CD4-positive, alpha-beta T cell (primary cell): ENCODE measurements at regions not wholly inside any gene's neighbourhood (a gene's known extent, or its start where the extent isn't known, plus 50 kb on each side); places are given as distances from the start of the nearest gene placed in this dataset.

ENCODE experiments used
- ATAC-seq: fragments of 200-7000 bp; cut with Tn5 transposase; one replicate; pipeline ENCODE4 v1.10.0; 2022; ENCODE audit warnings: mild to moderate bottlenecking; ENCODE audit not compliant: poor library complexity
- CTCF ChIA-PET: fragments of 350-600 bp; sonication (Branson Sonifier 250); formaldehyde crosslinking; loops from one replicate; lab custom pipeline; 2021; ENCODE audit warnings: antibody characterized with exemption, inconsistent platforms; lab: Charles Lee
- POLR2A ChIA-PET: fragments of 350-600 bp; sonication (Branson Sonifier 250); formaldehyde crosslinking; loops from one replicate; lab custom pipeline; 2021; ENCODE audit warnings: antibody characterized with exemption, inconsistent platforms; lab: Charles Lee
- DNase-seq, 14 experiments: peaks; one replicate each; pipeline ENCODE4 v3.0.0-alpha.2; 2013 to 2020; ENCODE audit warnings: mixed read lengths in 2 of 14
- H3K27ac ChIP-seq, 2 donors: one replicate each; pipeline versions ENCODE4 v1.5.1 to v1.7.0; 2013; ENCODE audit warnings: low read length in 2 of 2, low read depth in 1 of 2, mild to moderate bottlenecking in 1 of 2
- H3K27me3 ChIP-seq, 2 experiments: 1 replicate in 1 of 2; 2 replicates in 1 of 2; pipeline versions ENCODE4 v1.6.1 to v1.7.0; 2013; ENCODE audit warnings: low read length in 2 of 2, control low read depth in 1 of 2, mild to moderate bottlenecking in 1 of 2, moderate library complexity in 1 of 2; ENCODE audit not compliant: insufficient read depth in 2 of 2, control insufficient read depth in 1 of 2
- H3K36me3 ChIP-seq: one replicate; pipeline ENCODE4 v1.6.1; 2013; ENCODE audit warnings: low read length, control low read depth; ENCODE audit not compliant: insufficient read depth
- H3K4me1 ChIP-seq: one replicate; pipeline ENCODE4 v1.6.1; 2013; ENCODE audit warnings: low read length, control low read depth; ENCODE audit not compliant: insufficient read depth
- H3K4me3 ChIP-seq: one replicate; pipeline ENCODE4 v1.5.1; 2013; ENCODE audit warnings: mild to moderate bottlenecking, low read length, moderate library complexity
- H3K9me3 ChIP-seq, 2 experiments: 1 replicate in 1 of 2; 2 replicates in 1 of 2; pipeline versions ENCODE4 v1.6.1 to v1.7.0; 2013; ENCODE audit warnings: low read length in 2 of 2, mild to moderate bottlenecking in 2 of 2, control low read depth in 1 of 2, moderate library complexity in 1 of 2; ENCODE audit not compliant: control insufficient read depth in 1 of 2, insufficient read depth in 1 of 2
- H3K27ac Mint-ChIP-seq: one replicate; pipeline ENCODE4 v1.8.0; 2020; ENCODE audit warnings: mixed read lengths
- H3K27me3 Mint-ChIP-seq: one replicate; pipeline ENCODE4 v1.8.0; 2021; ENCODE audit warnings: mixed read lengths
- H3K36me3 Mint-ChIP-seq: one replicate; pipeline ENCODE4 v1.8.0; 2021; ENCODE audit warnings: low read depth, mixed read lengths
- H3K4me1 Mint-ChIP-seq: one replicate; pipeline ENCODE4 v1.8.0; 2021; ENCODE audit warnings: low read depth, mixed read lengths
- H3K4me3 Mint-ChIP-seq: one replicate; pipeline ENCODE4 v1.8.0; 2020; ENCODE audit warnings: mild to moderate bottlenecking, mixed read lengths
- H3K9me3 Mint-ChIP-seq: one replicate; pipeline ENCODE4 v1.8.0; 2020; ENCODE audit warnings: mixed read lengths
- CTCF ChIP-seq: fragments of 200-600 bp; IDR thresholded peaks from one replicate; pipeline ENCODE4 v1.8.0; 2022; ENCODE audit warnings: antibody characterized with exemption, mild to moderate bottlenecking
- intact Hi-C, 2 experiments: fragments of 100-400 bp; cut with DNase I in 1 of 2; cut with micrococcal nuclease in 1 of 2; formaldehyde crosslinking; loops; one replicate each; pipeline versions ENCODE4 v1.15.1 to v1.9.0; 2023 to 2025; cut with DNase I, micrococcal nuclease

- Mint-ChIP-seq H3K27ac (no peak overlapping the region), H3K4me1 (peaks cover 11% of the 10 kb centered on the region), H3K36me3 (no peaks in the 10 kb centered on the region), H3K27me3 (peaks cover 4% of the 10 kb centered on the region), H3K9me3 (no peaks in the 10 kb centered on the region), H3K4me3 (no peak overlapping the region)
- H3K4me3 ChIP-seq, result no peak overlapping the region
- no peak for TF ChIP-seq CTCF
- H3K27ac ChIP-seq, result no peak overlapping the region
- ATAC-seq (no peak), DNase-seq (no peak)
- peaks cover 8% of the 10 kb centered on the region for H3K4me1 ChIP-seq
- POLR2A ChIA-PET, result no interaction called here
- intact Hi-C loops, result loop anchor here (10.0 kb wide), 2 partner anchors 583 to 603 kb away; no protein-coding TSS in a partner anchor
- no peaks in the 10 kb centered on the region for H3K9me3 ChIP-seq
- H3K36me3 ChIP-seq, result no peaks in the 10 kb centered on the region
- CTCF ChIA-PET, result no interaction called here
- H3K27me3 ChIP-seq, result no peaks in the 10 kb centered on the region
Observed at GRCh38 chr6:166771701-166772100, 144.7 kb upstream of the RPS6KA2 start.

- POLR2A ChIA-PET, result interaction anchor here (1.1 kb wide), 1 partner anchor 10 kb away, joined by 3 read pairs; no protein-coding TSS in a partner anchor
- intact Hi-C loops, result loop anchor here (10.0 kb wide), 2 partner anchors 584 to 604 kb away; no protein-coding TSS in a partner anchor
Observed at GRCh38 chr6:166770216-166771116, 143.4 kb upstream of the RPS6KA2 start.

GRCh38 chr6:166769648-166770047 lies 142.6 kb upstream of the RPS6KA2 start:
- no peak for DNase-seq
- Mint-ChIP-seq H3K27ac (no peak overlapping the region), H3K36me3 (no peaks in the 10 kb centered on the region), H3K4me1 (peaks cover 11% of the 10 kb centered on the region), H3K4me3 (no peak overlapping the region), H3K9me3 (no peaks in the 10 kb centered on the region), H3K27me3 (no peaks in the 10 kb centered on the region)
- Histone ChIP-seq H3K9me3 (no peaks in the 10 kb centered on the region), H3K27me3 (no peaks in the 10 kb centered on the region), H3K36me3 (no peaks in the 10 kb centered on the region), H3K4me1 (no peaks in the 10 kb centered on the region), H3K27ac (no peak overlapping the region), H3K4me3 (no peak overlapping the region)
- POLR2A ChIA-PET, result interaction anchor here (1.1 kb wide), 1 partner anchor 9 kb away, joined by 3 read pairs; no protein-coding TSS in a partner anchor
- TF ChIP-seq CTCF, result no peak
- no peak for ATAC-seq
- CTCF ChIA-PET, result no interaction called here
- intact Hi-C loops, result loop anchor here (10.0 kb wide), 2 partner anchors 585 to 605 kb away; no protein-coding TSS in a partner anchor

More at GRCh38 chr6:166770216-166771116, 143.4 kb upstream of the RPS6KA2 start:
- Histone ChIP-seq H3K36me3 (no peaks in the 10 kb centered on the region), H3K4me3 (no peak overlapping the region), H3K27me3 (no peaks in the 10 kb centered on the region), H3K9me3 (no peaks in the 10 kb centered on the region), H3K27ac (no peak overlapping the region), H3K4me1 (peaks cover 7% of the 10 kb centered on the region)
- no peak for TF ChIP-seq CTCF
- Mint-ChIP-seq H3K27ac (no peak overlapping the region), H3K27me3 (peaks cover 4% of the 10 kb centered on the region), H3K9me3 (no peaks in the 10 kb centered on the region), H3K36me3 (no peaks in the 10 kb centered on the region), H3K4me1 (peaks cover 11% of the 10 kb centered on the region), H3K4me3 (no peak overlapping the region)
- DNase-seq (no peak), ATAC-seq (no peak)
- CTCF ChIA-PET, result interaction anchor here (0.6 to 0.9 kb wide), 2 partner anchors 13 to 335 kb away, joined by 3 read pairs; no protein-coding TSS in a partner anchor
